ENCODE measurements at regions not wholly inside any gene's neighbourhood (a gene's known extent, or its start where the extent isn't known, plus 50 kb on each side); places are given as distances from the start of the nearest gene placed in this dataset.

- TF ChIP-seq GATA3 (IDR thresholded peaks at IDR 0.05; ENCODE audit: low read depth, low read length) = no peak
- no peak for TF ChIP-seq GATA2 (IDR thresholded peaks at IDR 0.05; ENCODE audit: low read depth, low read length)
Measured at GRCh38 chr10:4151466-4151865, 366.5 kb upstream of the KLF6 start.

All from SH-SY5Y (cell line).